ENCODE measurements at regions not wholly inside any gene's neighbourhood (a gene's known extent, or its start where the extent isn't known, plus 50 kb on each side); places are given as distances from the start of the nearest gene placed in this dataset.

DNA sequence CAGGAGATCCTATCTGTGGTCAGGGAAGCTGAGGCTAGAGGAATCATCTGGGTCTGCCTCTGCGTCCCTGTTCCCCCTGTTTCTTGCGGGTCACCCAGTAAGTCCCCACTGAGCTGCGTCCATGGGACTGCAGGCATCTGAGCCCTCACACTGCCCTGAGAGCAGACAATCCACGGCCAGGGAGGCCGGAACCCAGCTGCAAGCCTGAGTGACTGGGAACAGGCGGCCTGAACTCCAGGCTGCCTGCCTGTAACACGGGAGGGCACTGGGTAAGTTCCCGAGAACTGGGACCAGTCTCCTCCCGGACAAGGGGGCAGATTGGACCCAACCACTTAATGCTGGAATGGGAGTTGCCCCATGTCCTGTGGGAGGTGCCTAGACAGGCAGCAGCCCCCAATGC, 727.4 kb downstream of the BRD1 start:
- no peak overlapping the region for H3K27ac ChIP-seq (ENCODE audit: extremely low read length, insufficient read depth, low read length)
- H3K9ac ChIP-seq (ENCODE audit: insufficient read depth, low read depth, low read length) = no peak overlapping the region
- no peaks in the 10 kb centered on the region for H3K9me3 ChIP-seq (ENCODE audit: low read length)
- POLR2A ChIA-PET = no interaction called here
- H3K4me3 ChIP-seq (replicated peaks in 1 of 3; ENCODE audit: insufficient read depth in 1 of 3, low read depth in 2 of 3, low read length in 3 of 3) = no peak overlapping the region
- in situ Hi-C loops (cut with HindIII; ENCODE audit: extremely low pct_ligation_motif_present, low pct_unique_long_range_greater_than_20kb) = no loop called here
- no peaks in the 10 kb centered on the region for H4K20me1 ChIP-seq (ENCODE audit: insufficient read depth, low read length)
- no peak for ATAC-seq
- H2AFZ ChIP-seq (ENCODE audit: low read length) = no peak overlapping the region
- DNase-seq (ENCODE audit: low spot score) = no peak
- intact Hi-C loops (cut with micrococcal nuclease; ENCODE audit: unreplicated experiment) = no loop called here
- CTCF ChIA-PET (ENCODE audit: low intra/inter-chr PET ratio, low total read pairs) = no interaction called here
- no TSS peak for BruUV-seq (replicated peaks)
- peaks cover 9 to 70% of the 10 kb centered on the region in 2 experiments for H3K27me3 ChIP-seq (ENCODE audit: control insufficient read depth in 1 of 2, insufficient read depth in 2 of 2, low read length in 2 of 2)
- no peaks in the 10 kb centered on the region for H3K79me2 ChIP-seq (ENCODE audit: insufficient read depth, low read length)
- TF ChIP-seq TCF7L2 (IDR thresholded peaks at IDR 0.05; ENCODE audit: low read depth, low read length) = no peak
- no peak overlapping the region for H3K4me2 ChIP-seq (ENCODE audit: low read depth, low read length)
- no peak for FAIRE-seq
- no CpG with 5 or more reads among the region's 9 CpGs for WGBS (ENCODE audit: low lambda C conversion rate)
- no peaks in the 10 kb centered on the region for H3K36me3 ChIP-seq (replicated peaks in 1 of 2; ENCODE audit: control insufficient read depth in 1 of 2, insufficient read depth in 2 of 2, low read length in 2 of 2)
- no peaks in the 10 kb centered on the region for H3K4me1 ChIP-seq (ENCODE audit: insufficient read depth, low read length)

DNA sequence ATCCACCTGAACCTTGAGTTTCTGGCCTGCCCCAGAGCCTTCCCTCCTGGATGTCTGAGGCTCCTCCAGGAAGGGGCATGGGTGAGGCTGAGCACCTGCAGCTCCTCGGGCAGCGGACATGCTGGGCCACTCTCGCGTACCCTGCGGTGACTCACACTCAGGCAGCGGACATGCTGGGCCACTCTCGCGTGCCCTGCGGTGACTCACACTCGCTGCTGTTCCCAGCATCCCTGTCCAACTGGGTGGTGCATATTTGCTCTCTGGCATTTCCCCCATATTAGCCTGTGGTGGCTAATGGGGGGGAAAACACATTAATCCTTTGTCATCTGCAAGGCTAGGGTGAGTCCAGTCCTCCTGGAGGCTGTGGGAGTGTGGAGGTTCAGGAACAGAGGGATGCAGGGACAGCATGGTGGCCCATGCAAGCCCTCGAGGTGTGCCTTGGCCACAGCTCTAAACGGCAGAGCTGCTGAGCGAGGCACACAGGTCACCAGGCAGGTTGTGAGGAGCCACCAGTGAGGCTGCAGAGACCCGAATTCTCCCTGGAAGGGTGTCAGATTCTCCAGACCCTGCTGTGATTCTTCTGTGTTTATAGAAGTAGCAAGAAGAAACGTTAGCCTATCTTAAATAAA, 728.1 kb downstream of the BRD1 start:
- H3K79me2 ChIP-seq (ENCODE audit: insufficient read depth, low read length) = no peaks in the 10 kb centered on the region
- WGBS (ENCODE audit: low lambda C conversion rate) = 6% methylated on average over 4 of the region's 15 CpGs
- H4K20me1 ChIP-seq (ENCODE audit: insufficient read depth, low read length) = no peaks in the 10 kb centered on the region
- no peaks in the 10 kb centered on the region for H3K36me3 ChIP-seq (replicated peaks in 1 of 2; ENCODE audit: control insufficient read depth in 1 of 2, insufficient read depth in 2 of 2, low read length in 2 of 2)
- ChIA-PET CTCF (ENCODE audit: low intra/inter-chr PET ratio, low total read pairs) (no interaction called here), POLR2A (no interaction called here)
- H3K9me3 ChIP-seq (ENCODE audit: low read length) = no peaks in the 10 kb centered on the region
- FAIRE-seq = no peak
- DNase-seq (ENCODE audit: low spot score) = no peak
- H3K27me3 ChIP-seq (ENCODE audit: control insufficient read depth in 1 of 2, insufficient read depth in 2 of 2, low read length in 2 of 2) = peaks cover 9 to 70% of the 10 kb centered on the region in 2 experiments
- no peak for ATAC-seq
- H3K9ac ChIP-seq (ENCODE audit: insufficient read depth, low read depth, low read length) = no peak overlapping the region
- no peak overlapping the region for H3K4me3 ChIP-seq (replicated peaks in 1 of 3; ENCODE audit: insufficient read depth in 1 of 3, low read depth in 2 of 3, low read length in 3 of 3)
- no peak overlapping the region for H3K27ac ChIP-seq (ENCODE audit: extremely low read length, insufficient read depth, low read length)
- in situ Hi-C loops (cut with HindIII; ENCODE audit: extremely low pct_ligation_motif_present, low pct_unique_long_range_greater_than_20kb) (no loop called here), intact Hi-C loops (cut with micrococcal nuclease; ENCODE audit: unreplicated experiment) (no loop called here)
- no peak overlapping the region for H2AFZ ChIP-seq (ENCODE audit: low read length)
- BruUV-seq (replicated peaks) = no TSS peak
- no peak overlapping the region for H3K4me2 ChIP-seq (ENCODE audit: low read depth, low read length)
- no peaks in the 10 kb centered on the region for H3K4me1 ChIP-seq (ENCODE audit: insufficient read depth, low read length)
- TF ChIP-seq HNRNPLL (IDR thresholded peaks at IDR 0.05; ENCODE audit: low read depth, low read length, poor library complexity, severe bottlenecking) (peak; percentile 34), ZSCAN31 (CRISPR knock-in tag; IDR thresholded peaks at IDR 0.05; ENCODE audit: low read depth) (no peak), CHD2 (IDR thresholded peaks at IDR 0.05; ENCODE audit: low read depth, low read length) (peak; percentile 27; the same call in 1 of the 2 replicates), ADNP (CRISPR knock-in tag; IDR thresholded peaks at IDR 0.05) (no peak), FOSL2 (CRISPR knock-in tag; IDR thresholded peaks at IDR 0.05) (peak; percentile 61), ONECUT2 (CRISPR knock-in tag; IDR thresholded peaks at IDR 0.05) (no peak), SRF (IDR thresholded peaks at IDR 0.05; ENCODE audit: low read depth, low read length) (no peak), ZNF761 (CRISPR knock-in tag; conservative IDR thresholded peaks at IDR 0.05) (no peak), PCBP2 (optimal IDR thresholded peaks at IDR 0.05; ENCODE audit: low read depth, low read length, poor library complexity, severe bottlenecking) (no peak), ZNF589 (CRISPR knock-in tag; conservative IDR thresholded peaks at IDR 0.05) (no peak)
- TF ChIP-seq, protein P1, sequence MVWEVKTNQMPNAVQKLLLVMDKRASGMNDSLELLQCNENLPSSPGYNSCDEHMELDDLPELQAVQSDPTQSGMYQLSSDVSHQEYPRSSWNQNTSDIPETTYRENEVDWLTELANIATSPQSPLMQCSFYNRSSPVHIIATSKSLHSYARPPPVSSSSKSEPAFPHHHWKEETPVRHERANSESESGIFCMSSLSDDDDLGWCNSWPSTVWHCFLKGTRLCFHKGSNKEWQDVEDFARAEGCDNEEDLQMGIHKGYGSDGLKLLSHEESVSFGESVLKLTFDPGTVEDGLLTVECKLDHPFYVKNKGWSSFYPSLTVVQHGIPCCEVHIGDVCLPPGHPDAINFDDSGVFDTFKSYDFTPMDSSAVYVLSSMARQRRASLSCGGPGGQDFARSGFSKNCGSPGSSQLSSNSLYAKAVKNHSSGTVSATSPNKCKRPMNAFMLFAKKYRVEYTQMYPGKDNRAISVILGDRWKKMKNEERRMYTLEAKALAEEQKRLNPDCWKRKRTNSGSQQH (CRISPR knock-in tag; IDR thresholded peaks at IDR 0.05; ENCODE audit: low read depth) = no peak
- TF ChIP-seq, protein P2, sequence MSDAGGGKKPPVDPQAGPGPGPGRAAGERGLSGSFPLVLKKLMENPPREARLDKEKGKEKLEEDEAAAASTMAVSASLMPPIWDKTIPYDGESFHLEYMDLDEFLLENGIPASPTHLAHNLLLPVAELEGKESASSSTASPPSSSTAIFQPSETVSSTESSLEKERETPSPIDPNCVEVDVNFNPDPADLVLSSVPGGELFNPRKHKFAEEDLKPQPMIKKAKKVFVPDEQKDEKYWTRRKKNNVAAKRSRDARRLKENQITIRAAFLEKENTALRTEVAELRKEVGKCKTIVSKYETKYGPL (CRISPR knock-in tag; IDR thresholded peaks at IDR 0.05) = no peak
- TF ChIP-seq, protein P3, sequence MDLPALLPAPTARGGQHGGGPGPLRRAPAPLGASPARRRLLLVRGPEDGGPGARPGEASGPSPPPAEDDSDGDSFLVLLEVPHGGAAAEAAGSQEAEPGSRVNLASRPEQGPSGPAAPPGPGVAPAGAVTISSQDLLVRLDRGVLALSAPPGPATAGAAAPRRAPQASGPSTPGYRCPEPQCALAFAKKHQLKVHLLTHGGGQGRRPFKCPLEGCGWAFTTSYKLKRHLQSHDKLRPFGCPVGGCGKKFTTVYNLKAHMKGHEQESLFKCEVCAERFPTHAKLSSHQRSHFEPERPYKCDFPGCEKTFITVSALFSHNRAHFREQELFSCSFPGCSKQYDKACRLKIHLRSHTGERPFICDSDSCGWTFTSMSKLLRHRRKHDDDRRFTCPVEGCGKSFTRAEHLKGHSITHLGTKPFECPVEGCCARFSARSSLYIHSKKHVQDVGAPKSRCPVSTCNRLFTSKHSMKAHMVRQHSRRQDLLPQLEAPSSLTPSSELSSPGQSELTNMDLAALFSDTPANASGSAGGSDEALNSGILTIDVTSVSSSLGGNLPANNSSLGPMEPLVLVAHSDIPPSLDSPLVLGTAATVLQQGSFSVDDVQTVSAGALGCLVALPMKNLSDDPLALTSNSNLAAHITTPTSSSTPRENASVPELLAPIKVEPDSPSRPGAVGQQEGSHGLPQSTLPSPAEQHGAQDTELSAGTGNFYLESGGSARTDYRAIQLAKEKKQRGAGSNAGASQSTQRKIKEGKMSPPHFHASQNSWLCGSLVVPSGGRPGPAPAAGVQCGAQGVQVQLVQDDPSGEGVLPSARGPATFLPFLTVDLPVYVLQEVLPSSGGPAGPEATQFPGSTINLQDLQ (CRISPR knock-in tag; IDR thresholded peaks at IDR 0.05) = no peak
- TF ChIP-seq, protein P4, sequence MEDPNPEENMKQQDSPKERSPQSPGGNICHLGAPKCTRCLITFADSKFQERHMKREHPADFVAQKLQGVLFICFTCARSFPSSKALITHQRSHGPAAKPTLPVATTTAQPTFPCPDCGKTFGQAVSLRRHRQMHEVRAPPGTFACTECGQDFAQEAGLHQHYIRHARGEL (CRISPR knock-in tag; IDR thresholded peaks at IDR 0.05) = no peak

Measured in HepG2 (cell line).